ENCODE measurements at regions not wholly inside any gene's neighbourhood (a gene's known extent, or its start where the extent isn't known, plus 50 kb on each side); places are given as distances from the start of the nearest gene placed in this dataset.

DNA sequence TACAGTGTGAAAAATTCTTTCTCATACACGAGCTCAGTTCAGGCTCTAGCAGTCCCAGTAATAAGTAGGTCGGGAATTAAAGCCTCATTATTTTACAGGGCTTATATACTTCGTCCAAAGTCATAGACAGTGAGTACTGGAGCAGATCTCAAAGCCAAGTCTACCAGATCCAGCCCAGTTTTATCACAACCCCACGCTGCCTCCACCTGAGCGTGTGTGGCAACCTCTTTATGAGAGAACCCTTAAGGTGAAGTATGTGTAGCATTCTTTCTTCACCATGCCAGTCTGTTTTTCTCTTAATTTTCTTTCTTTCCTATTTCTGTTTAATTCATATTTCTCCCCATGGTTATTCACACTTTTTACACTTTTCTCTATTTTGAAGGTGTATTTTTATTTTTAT is 574.6 kb upstream of the ARPP21 start:
- POLR2A ChIA-PET, result no interaction called here
- Mint-ChIP-seq H3K4me1 (ENCODE audit: low read depth, unreplicated experiment) (no peaks in the 10 kb centered on the region), H3K27ac (ENCODE audit: unreplicated experiment) (no peak overlapping the region), H3K36me3 (ENCODE audit: insufficient read depth, unreplicated experiment) (no peaks in the 10 kb centered on the region), H3K9me3 (ENCODE audit: unreplicated experiment) (no peaks in the 10 kb centered on the region), H3K4me3 (ENCODE audit: unreplicated experiment) (no peak overlapping the region), H3K27me3 (ENCODE audit: insufficient read depth, unreplicated experiment) (peaks cover 3% of the 10 kb centered on the region)
- no peak overlapping the region for H3K4me3 ChIP-seq (ENCODE audit: low read depth, low read length)
- CTCF ChIA-PET, result no interaction called here
- BruUV-seq (replicated peaks), result no TSS peak
- H3K4me1 ChIP-seq, result no peaks in the 10 kb centered on the region
- DNase-seq, result no peak
- no peaks in the 10 kb centered on the region for H3K9me3 ChIP-seq
- intact Hi-C loops (cut with micrococcal nuclease; ENCODE audit: unreplicated experiment), result no loop called here
- TF ChIP-seq, protein P1, sequence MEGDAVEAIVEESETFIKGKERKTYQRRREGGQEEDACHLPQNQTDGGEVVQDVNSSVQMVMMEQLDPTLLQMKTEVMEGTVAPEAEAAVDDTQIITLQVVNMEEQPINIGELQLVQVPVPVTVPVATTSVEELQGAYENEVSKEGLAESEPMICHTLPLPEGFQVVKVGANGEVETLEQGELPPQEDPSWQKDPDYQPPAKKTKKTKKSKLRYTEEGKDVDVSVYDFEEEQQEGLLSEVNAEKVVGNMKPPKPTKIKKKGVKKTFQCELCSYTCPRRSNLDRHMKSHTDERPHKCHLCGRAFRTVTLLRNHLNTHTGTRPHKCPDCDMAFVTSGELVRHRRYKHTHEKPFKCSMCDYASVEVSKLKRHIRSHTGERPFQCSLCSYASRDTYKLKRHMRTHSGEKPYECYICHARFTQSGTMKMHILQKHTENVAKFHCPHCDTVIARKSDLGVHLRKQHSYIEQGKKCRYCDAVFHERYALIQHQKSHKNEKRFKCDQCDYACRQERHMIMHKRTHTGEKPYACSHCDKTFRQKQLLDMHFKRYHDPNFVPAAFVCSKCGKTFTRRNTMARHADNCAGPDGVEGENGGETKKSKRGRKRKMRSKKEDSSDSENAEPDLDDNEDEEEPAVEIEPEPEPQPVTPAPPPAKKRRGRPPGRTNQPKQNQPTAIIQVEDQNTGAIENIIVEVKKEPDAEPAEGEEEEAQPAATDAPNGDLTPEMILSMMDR (IDR thresholded peaks at IDR 0.05; ENCODE audit: insufficient read depth in 1 of 2, low read depth in 1 of 2, low read length in 1 of 2, severe bottlenecking in 1 of 2, unreplicated experiment in 1 of 2), result no peak
- H3K27me3 ChIP-seq (replicated peaks; ENCODE audit: control insufficient read depth, insufficient read depth, low read length), result no peaks in the 10 kb centered on the region
- no peaks in the 10 kb centered on the region for H3K36me3 ChIP-seq (ENCODE audit: control insufficient read depth, insufficient read depth, low read length)

DNA sequence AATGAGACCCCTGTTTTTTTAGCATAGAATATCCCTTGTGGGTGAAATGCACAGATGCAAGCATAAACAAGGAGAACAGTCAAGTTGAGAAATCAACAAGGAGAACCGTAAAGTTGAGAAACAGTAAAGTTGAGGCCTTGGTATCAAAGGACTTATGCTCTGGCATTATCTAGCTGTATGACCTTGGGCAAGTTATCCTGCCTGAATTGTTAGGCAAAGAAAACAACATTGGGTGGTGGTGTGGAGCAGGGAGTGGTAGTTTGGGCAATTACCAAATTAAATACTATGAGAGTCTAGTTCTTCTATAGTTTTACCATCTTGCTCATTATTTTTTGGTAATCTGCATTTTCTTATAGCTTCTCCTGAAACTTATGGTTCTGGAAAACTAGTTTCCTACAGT is 573.4 kb upstream of the ARPP21 start:
- ChIA-PET POLR2A (interaction anchor here (0.6 kb wide), 1 partner anchor 346 kb away, joined by 3 read pairs; no protein-coding TSS in a partner anchor), CTCF (no interaction called here)
- no peak overlapping the region for H3K4me3 Mint-ChIP-seq (ENCODE audit: unreplicated experiment)
- H3K27me3 Mint-ChIP-seq (ENCODE audit: insufficient read depth, unreplicated experiment), result peaks cover 3% of the 10 kb centered on the region
- no peaks in the 10 kb centered on the region for H3K4me1 Mint-ChIP-seq (ENCODE audit: low read depth, unreplicated experiment)
- intact Hi-C loops (cut with micrococcal nuclease; ENCODE audit: unreplicated experiment), result no loop called here
- BruUV-seq (replicated peaks), result no TSS peak
- no peak overlapping the region for H3K4me3 ChIP-seq (ENCODE audit: low read depth, low read length)
- H3K36me3 Mint-ChIP-seq (ENCODE audit: insufficient read depth, unreplicated experiment), result no peaks in the 10 kb centered on the region
- H3K9me3 ChIP-seq, result no peaks in the 10 kb centered on the region
- no peaks in the 10 kb centered on the region for H3K36me3 ChIP-seq (ENCODE audit: control insufficient read depth, insufficient read depth, low read length)
- H3K27ac Mint-ChIP-seq (ENCODE audit: unreplicated experiment), result no peak overlapping the region
- TF ChIP-seq, protein P1 (IDR thresholded peaks at IDR 0.05; ENCODE audit: insufficient read depth in 1 of 2, low read depth in 1 of 2, low read length in 1 of 2, severe bottlenecking in 1 of 2, unreplicated experiment in 1 of 2), result no peak
- no peaks in the 10 kb centered on the region for H3K27me3 ChIP-seq (replicated peaks; ENCODE audit: control insufficient read depth, insufficient read depth, low read length)
- DNase-seq, result no peak
- H3K4me1 ChIP-seq, result no peaks in the 10 kb centered on the region
- no peaks in the 10 kb centered on the region for H3K9me3 Mint-ChIP-seq (ENCODE audit: unreplicated experiment)

DNA sequence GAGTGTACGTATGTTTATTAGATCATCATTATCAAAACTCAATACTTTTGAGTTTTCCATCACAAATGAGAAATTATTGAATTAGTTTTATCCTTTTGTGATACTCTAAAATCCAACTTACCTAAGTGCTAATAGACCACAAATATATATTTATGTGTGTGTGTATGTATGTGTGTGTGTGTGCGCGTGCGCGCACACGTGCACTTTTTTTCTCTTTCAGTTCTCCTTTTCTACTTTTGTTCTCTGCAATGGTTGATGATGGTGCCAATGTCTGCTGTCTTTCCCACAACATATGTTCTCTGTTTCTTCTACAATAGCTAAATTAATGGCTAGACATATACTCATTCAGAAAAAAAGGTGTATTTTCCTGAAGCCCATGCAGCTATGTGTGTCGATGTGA is 571.6 kb upstream of the ARPP21 start:
- intact Hi-C loops (cut with micrococcal nuclease; ENCODE audit: unreplicated experiment), result no loop called here
- Histone ChIP-seq H3K27me3 (replicated peaks; ENCODE audit: control insufficient read depth, insufficient read depth, low read length) (no peaks in the 10 kb centered on the region), H3K36me3 (ENCODE audit: control insufficient read depth, insufficient read depth, low read length) (no peaks in the 10 kb centered on the region), H3K4me1 (no peaks in the 10 kb centered on the region), H3K4me3 (ENCODE audit: low read depth, low read length) (no peak overlapping the region), H3K9me3 (no peaks in the 10 kb centered on the region)
- Mint-ChIP-seq H3K36me3 (ENCODE audit: insufficient read depth, unreplicated experiment) (no peaks in the 10 kb centered on the region), H3K9me3 (ENCODE audit: unreplicated experiment) (no peaks in the 10 kb centered on the region), H3K27ac (ENCODE audit: unreplicated experiment) (no peak overlapping the region), H3K27me3 (ENCODE audit: insufficient read depth, unreplicated experiment) (peaks cover 3% of the 10 kb centered on the region), H3K4me1 (ENCODE audit: low read depth, unreplicated experiment) (no peaks in the 10 kb centered on the region), H3K4me3 (ENCODE audit: unreplicated experiment) (no peak overlapping the region)
- POLR2A ChIA-PET, result no interaction called here
- BruUV-seq (replicated peaks), result no TSS peak
- no peak for DNase-seq
- TF ChIP-seq, protein P1 (IDR thresholded peaks at IDR 0.05; ENCODE audit: insufficient read depth in 1 of 2, low read depth in 1 of 2, low read length in 1 of 2, severe bottlenecking in 1 of 2, unreplicated experiment in 1 of 2), result no peak
- CTCF ChIA-PET, result no interaction called here

All from Caco-2 (cell line).